ENCODE measurements at regions not wholly inside any gene's neighbourhood (a gene's known extent, or its start where the extent isn't known, plus 50 kb on each side); places are given as distances from the start of the nearest gene placed in this dataset.

- no peak overlapping the region for H3K27ac Mint-ChIP-seq
- Histone ChIP-seq H3K27me3 (replicated peaks in 1 of 4; ENCODE audit: control extremely low read depth in 1 of 4, control insufficient read depth in 3 of 4, insufficient read depth in 4 of 4, low read length in 3 of 4) (no peaks in the 10 kb centered on the region), H3K4me2 (replicated peaks; ENCODE audit: low read depth, low read length, poor library complexity, severe bottlenecking) (no peak overlapping the region), H3K9ac (ENCODE audit: low read length) (no peak overlapping the region), H3K9me3 (ENCODE audit: control extremely low read depth in 1 of 3, control insufficient read depth in 2 of 3, insufficient read depth in 1 of 3, low read length in 2 of 3) (no peaks in the 10 kb centered on the region), H3K27ac (ENCODE audit: low read length in 2 of 2) (no peak overlapping the region), H3K36me3 (replicated peaks in 1 of 2; ENCODE audit: control extremely low read depth in 1 of 2, control insufficient read depth in 1 of 2, extremely low read depth in 1 of 2, insufficient read depth in 2 of 2, low read length in 1 of 2) (no peaks in the 10 kb centered on the region), H3K79me2 (ENCODE audit: control insufficient read depth, insufficient read depth, low read length) (no peaks in the 10 kb centered on the region), H3K4me1 (ENCODE audit: control insufficient read depth in 2 of 2, insufficient read depth in 2 of 2, low read length in 2 of 2) (no peaks in the 10 kb centered on the region), H4K20me1 (ENCODE audit: control insufficient read depth, insufficient read depth, low read length, poor library complexity, severe bottlenecking) (no peaks in the 10 kb centered on the region), H2AFZ (ENCODE audit: insufficient read depth, low read depth, low read length, poor library complexity, severe bottlenecking) (no peak overlapping the region), H3K4me3 (ENCODE audit: control extremely low read depth in 1 of 5, extremely low read depth in 1 of 5, insufficient read depth in 1 of 5, low read depth in 2 of 5, low read length in 4 of 5) (no peak overlapping the region)
- POLR2A ChIA-PET, result no interaction called here
- H3K9me3 Mint-ChIP-seq (ENCODE audit: insufficient read depth), result no peaks in the 10 kb centered on the region
- no peak overlapping the region for H3K4me3 Mint-ChIP-seq
- WGBS (ENCODE audit: insufficient coverage), result 94% methylated on average over 2 of the region's 4 CpGs
- intact Hi-C loops (cut with micrococcal nuclease), result no loop called here
- H3K27me3 Mint-ChIP-seq, result no peaks in the 10 kb centered on the region
- no peak for DNase-seq
- no peak for ATAC-seq (ENCODE audit: low read depth)
- CTCF ChIA-PET, result interaction anchor here (0.5 kb wide), 1 partner anchor 218 kb away, joined by 6 read pairs; no protein-coding TSS in a partner anchor
- no peak for TF ChIP-seq EZH2 (IDR thresholded peaks at IDR 0.05; ENCODE audit: borderline replicate concordance, insufficient read depth, low read depth, low read length, poor library complexity, severe bottlenecking)
- TF ChIP-seq CTCF (IDR thresholded peaks at IDR 0.05), result no peak
- peaks cover 2% of the 10 kb centered on the region for H3K4me1 Mint-ChIP-seq
Measured at GRCh38 chr3:177478170-177478867, 281.0 kb upstream of the TBL1XR1 start.

- no peak for TF ChIP-seq EZH2 (IDR thresholded peaks at IDR 0.05; ENCODE audit: borderline replicate concordance, insufficient read depth, low read depth, low read length, poor library complexity, severe bottlenecking)
- no peak for TF ChIP-seq CTCF (IDR thresholded peaks at IDR 0.05)
- peaks cover 2% of the 10 kb centered on the region for H3K4me1 Mint-ChIP-seq
- Histone ChIP-seq H3K27ac (ENCODE audit: low read length in 2 of 2) (no peak overlapping the region), H3K4me2 (replicated peaks; ENCODE audit: low read depth, low read length, poor library complexity, severe bottlenecking) (no peak overlapping the region), H3K9ac (ENCODE audit: low read length) (no peak overlapping the region), H3K4me3 (ENCODE audit: control extremely low read depth in 1 of 5, extremely low read depth in 1 of 5, insufficient read depth in 1 of 5, low read depth in 2 of 5, low read length in 4 of 5) (no peak overlapping the region), H4K20me1 (ENCODE audit: control insufficient read depth, insufficient read depth, low read length, poor library complexity, severe bottlenecking) (no peaks in the 10 kb centered on the region), H2AFZ (ENCODE audit: insufficient read depth, low read depth, low read length, poor library complexity, severe bottlenecking) (no peak overlapping the region), H3K36me3 (replicated peaks in 1 of 2; ENCODE audit: control extremely low read depth in 1 of 2, control insufficient read depth in 1 of 2, extremely low read depth in 1 of 2, insufficient read depth in 2 of 2, low read length in 1 of 2) (no peaks in the 10 kb centered on the region), H3K9me3 (ENCODE audit: control extremely low read depth in 1 of 3, control insufficient read depth in 2 of 3, insufficient read depth in 1 of 3, low read length in 2 of 3) (no peaks in the 10 kb centered on the region), H3K4me1 (ENCODE audit: control insufficient read depth in 2 of 2, insufficient read depth in 2 of 2, low read length in 2 of 2) (no peaks in the 10 kb centered on the region), H3K79me2 (ENCODE audit: control insufficient read depth, insufficient read depth, low read length) (no peaks in the 10 kb centered on the region), H3K27me3 (replicated peaks in 1 of 4; ENCODE audit: control extremely low read depth in 1 of 4, control insufficient read depth in 3 of 4, insufficient read depth in 4 of 4, low read length in 3 of 4) (no peaks in the 10 kb centered on the region)
- ChIA-PET CTCF (no interaction called here), POLR2A (no interaction called here)
- 100% methylated on average over 1 of the region's 2 CpGs for WGBS (ENCODE audit: insufficient coverage)
- no peak for DNase-seq
- no peaks in the 10 kb centered on the region for H3K9me3 Mint-ChIP-seq (ENCODE audit: insufficient read depth)
- no peak overlapping the region for H3K4me3 Mint-ChIP-seq
- intact Hi-C loops (cut with micrococcal nuclease), result no loop called here
- H3K27me3 Mint-ChIP-seq, result no peaks in the 10 kb centered on the region
- H3K27ac Mint-ChIP-seq, result no peak overlapping the region
- no peak for ATAC-seq (ENCODE audit: low read depth)
Measured at GRCh38 chr3:177479630-177480029, 282.3 kb upstream of the TBL1XR1 start.
